ENCODE measurements at regions not wholly inside any gene's neighbourhood (a gene's known extent, or its start where the extent isn't known, plus 50 kb on each side); places are given as distances from the start of the nearest gene placed in this dataset.
"Not testable (repeated sequence)": the region's sequence is repeated elsewhere in the genome, so short reads cannot be mapped to it uniquely, and the experiment has no call there.

GRCh38 chr1:34369701-34370455 lies 193.2 kb downstream of the C1orf94 start:
- no peak for DNase-seq (ENCODE audit: low read depth)

- DNase-seq (ENCODE audit: low read depth): no peak
These were observed 194.0 kb downstream of the C1orf94 start for GRCh38 chr1:34370748-34371147.

DNA sequence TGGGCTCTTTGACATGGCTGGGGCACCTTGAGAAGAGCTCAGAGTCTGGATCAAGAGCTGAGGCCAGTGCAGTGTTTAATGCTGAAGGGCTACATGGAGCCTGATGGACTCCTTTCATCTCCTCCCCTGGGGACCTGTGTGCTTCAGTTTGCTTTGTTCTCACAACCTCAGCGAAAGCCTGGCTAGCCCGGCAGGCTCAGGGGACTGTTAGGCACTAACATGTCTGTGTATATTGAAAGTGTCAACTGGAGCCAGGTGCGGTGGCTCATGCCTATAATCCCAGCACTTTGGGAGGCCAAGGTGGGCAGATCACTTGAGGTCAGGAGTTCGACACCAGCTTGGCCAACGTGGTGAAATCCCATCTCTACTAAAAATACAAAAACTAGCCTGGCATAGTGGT lies 194.5 kb downstream of the C1orf94 start:
- DNase-seq (ENCODE audit: low read depth): not testable (repeated sequence)

GRCh38 chr1:34371829-34372532 lies 195.3 kb downstream of the C1orf94 start:
- DNase-seq (ENCODE audit: low read depth): no peak

DNA sequence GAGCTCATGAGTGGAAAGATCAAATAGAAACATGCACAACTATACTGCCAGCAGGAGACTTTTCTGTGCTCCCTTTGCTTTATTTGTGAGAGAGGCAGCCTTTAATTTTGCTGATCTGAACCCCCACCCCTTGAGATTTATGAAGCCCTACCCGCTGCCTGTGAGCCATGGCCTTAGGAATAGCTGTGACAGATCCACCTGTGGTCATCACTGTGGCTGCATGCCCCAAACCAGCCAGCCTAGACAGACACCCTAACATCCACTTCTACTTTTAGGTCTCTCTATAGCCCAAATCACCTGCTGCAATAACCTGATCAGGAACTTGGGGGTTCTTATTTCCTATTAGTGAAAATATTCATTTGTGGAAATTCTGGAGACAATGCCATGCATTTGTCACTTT lies 196.2 kb downstream of the C1orf94 start:
- no peak for DNase-seq (ENCODE audit: low read depth)

- DNase-seq (ENCODE audit: low read depth): no peak
These were observed 197.2 kb downstream of the C1orf94 start for GRCh38 chr1:34373912-34374311.

DNA sequence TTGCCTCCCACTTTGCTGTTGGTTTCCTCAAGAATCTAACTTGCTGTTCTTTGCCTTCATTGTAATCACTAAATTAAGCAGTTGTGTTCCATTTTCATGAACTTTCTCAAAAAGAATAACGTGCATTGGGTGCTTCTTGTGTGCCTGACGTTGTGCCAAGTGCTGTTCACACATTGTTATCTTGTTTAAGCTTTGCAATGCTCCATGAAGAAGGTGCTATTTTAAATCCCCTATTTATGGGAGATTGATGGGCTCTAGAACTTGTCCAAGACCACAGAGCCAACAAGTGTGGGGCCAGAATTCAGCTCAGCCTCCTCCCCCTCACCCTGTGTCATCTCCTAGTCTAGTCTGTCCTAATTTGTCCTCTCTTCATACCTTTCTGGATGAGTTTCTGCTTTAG lies 199.8 kb downstream of the C1orf94 start:
- no peak for DNase-seq (ENCODE audit: low read depth)

- no peak for DNase-seq (ENCODE audit: low read depth)
These were observed 202.5 kb downstream of the C1orf94 start for GRCh38 chr1:34378968-34379856.

DNA sequence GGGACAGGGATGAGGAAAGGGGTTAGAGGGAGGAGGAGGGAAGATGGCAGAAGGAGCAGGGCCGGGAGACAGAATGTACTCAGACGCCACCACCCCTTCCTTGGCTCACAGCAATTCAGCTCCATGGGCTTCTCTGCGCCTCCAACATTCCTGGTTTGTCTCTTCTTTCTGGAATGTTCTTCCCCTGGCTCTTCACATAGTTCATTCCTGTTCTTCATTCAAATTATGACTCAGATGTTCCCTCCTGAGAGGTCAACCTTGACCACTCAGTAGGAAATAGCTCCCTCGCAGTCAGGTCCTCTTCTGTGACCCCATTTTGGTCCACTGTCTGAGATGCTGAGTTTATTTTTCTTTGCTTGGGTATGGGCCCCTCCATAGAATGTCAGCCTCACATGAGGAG lies 203.2 kb downstream of the C1orf94 start:
- no peak for DNase-seq (ENCODE audit: low read depth)

GRCh38 chr1:34380526-34381124 lies 203.9 kb downstream of the C1orf94 start:
- DNase-seq (ENCODE audit: low read depth): no peak

- no peak for DNase-seq (ENCODE audit: low read depth)
These were observed 213.3 kb downstream of the C1orf94 start for GRCh38 chr1:34389974-34390373.

- no peak for DNase-seq (ENCODE audit: low read depth)
These were observed 219.3 kb downstream of the C1orf94 start for GRCh38 chr1:34396042-34396441.

GRCh38 chr1:34398241-34398915 lies 221.7 kb downstream of the C1orf94 start:
- no peak for DNase-seq (ENCODE audit: low read depth)

DNA sequence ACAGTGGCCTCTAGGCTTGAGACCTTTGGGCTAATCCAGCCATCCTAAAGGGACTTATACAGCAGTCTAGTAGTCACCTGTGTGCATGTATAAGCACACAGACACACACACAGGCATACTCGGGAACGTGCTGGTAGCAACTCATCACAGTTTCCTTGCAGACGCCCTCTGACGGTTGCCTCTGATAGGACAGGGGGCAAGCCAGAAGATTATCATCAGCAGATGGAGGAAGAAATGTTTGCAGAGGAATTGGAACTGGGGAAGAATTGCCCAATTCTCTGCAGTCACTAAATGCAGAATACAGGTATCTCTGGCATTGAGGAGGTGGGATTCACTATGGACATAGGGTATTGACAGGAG lies 222.2 kb downstream of the C1orf94 start:
- DNase-seq (ENCODE audit: low read depth): no peak

DNA sequence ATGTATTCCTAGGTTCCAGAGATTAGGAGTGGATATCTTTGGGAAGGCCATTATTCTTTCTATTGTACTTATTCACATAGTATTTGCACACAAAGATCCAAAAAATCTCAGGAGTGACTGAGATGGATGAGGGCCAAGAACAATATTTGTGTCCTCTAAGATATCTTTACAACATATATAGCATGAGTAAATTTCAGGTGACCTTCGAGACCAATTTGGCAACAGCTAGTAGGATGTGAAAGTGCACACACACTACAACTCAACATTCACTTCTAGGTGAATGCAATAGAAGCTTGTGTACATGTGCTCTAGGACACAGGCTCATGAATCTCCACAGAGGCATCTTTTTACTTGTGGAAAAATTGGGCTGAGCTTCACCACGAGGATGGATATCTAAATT lies 224.0 kb downstream of the C1orf94 start:
- DNase-seq (ENCODE audit: low read depth): no peak

- no peak for DNase-seq (ENCODE audit: low read depth)
These were observed 226.4 kb downstream of the C1orf94 start for GRCh38 chr1:34403156-34403555.

GRCh38 chr1:34404804-34405203 lies 228.1 kb downstream of the C1orf94 start:
- DNase-seq (ENCODE audit: low read depth): no peak

- no peak for DNase-seq (ENCODE audit: low read depth)
These were observed 228.7 kb downstream of the C1orf94 start for GRCh38 chr1:34405266-34405959.

DNA sequence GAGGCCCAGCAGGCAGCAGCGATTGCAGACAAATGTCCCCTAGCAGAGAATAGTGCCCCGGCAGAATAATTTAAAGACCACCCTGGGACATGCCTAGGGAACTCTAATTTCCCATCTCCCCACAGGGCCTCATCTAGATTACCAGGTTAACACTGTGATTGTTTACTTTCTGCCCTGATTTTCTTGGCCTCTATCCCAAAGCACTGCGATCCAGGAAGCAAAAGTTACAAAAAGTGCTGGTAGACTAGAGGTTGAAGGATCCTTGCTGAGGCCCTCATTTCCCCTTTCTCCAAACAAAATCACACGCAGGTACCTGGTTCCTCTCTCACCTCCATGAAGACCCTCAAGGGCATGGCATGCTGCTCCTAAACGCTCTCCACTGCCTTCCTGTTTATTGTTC lies 229.7 kb downstream of the C1orf94 start:
- DNase-seq (ENCODE audit: low read depth): no peak

GRCh38 chr1:34406833-34407539 lies 230.3 kb downstream of the C1orf94 start:
- DNase-seq (ENCODE audit: low read depth): peak; percentile 30

Data from GM04503 (cell line).